Endodermal cell (in vitro differentiated cells): ENCODE measurements at regions not wholly inside any gene's neighbourhood (a gene's known extent, or its start where the extent isn't known, plus 50 kb on each side); places are given as distances from the start of the nearest gene placed in this dataset.

ENCODE experiments used
- DNase-seq: peaks from one replicate; pipeline ENCODE4 v3.0.0-alpha.2; 2017
- H3K27ac ChIP-seq: 2 replicates; pipeline ENCODE4 v1.5.1; 2013; ENCODE audit warnings: mild to moderate bottlenecking, low read depth, low read length, moderate library complexity
- H3K27me3 ChIP-seq: 2 replicates; pipeline ENCODE4 v1.6.1; 2013; ENCODE audit warnings: mild to moderate bottlenecking, low read length, moderate library complexity; ENCODE audit not compliant: insufficient read depth, control insufficient read depth, poor library complexity, severe bottlenecking
- H3K36me3 ChIP-seq: 2 replicates; pipeline ENCODE4 v1.7.0; 2013; ENCODE audit warnings: mild to moderate bottlenecking, low read length, moderate library complexity; ENCODE audit not compliant: control insufficient read depth, insufficient read depth
- H3K4me1 ChIP-seq: one replicate; pipeline ENCODE4 v1.7.0; 2013; ENCODE audit warnings: low read length; ENCODE audit not compliant: control insufficient read depth, insufficient read depth
- H3K4me3 ChIP-seq: 2 replicates; pipeline ENCODE4 v1.5.1; 2013; ENCODE audit warnings: mild to moderate bottlenecking, low read length, moderate library complexity
- H3K9ac ChIP-seq: 2 replicates; pipeline ENCODE4 v1.6.1; 2013; ENCODE audit warnings: mild to moderate bottlenecking, low read length, moderate library complexity; ENCODE audit not compliant: poor library complexity, severe bottlenecking; ENCODE audit errors: extremely low read depth
- H3K9me3 ChIP-seq: 2 replicates; pipeline ENCODE4 v1.6.1; 2013; ENCODE audit warnings: mild to moderate bottlenecking, low read length, moderate library complexity; ENCODE audit not compliant: control insufficient read depth
- H3K27ac Mint-ChIP-seq: 2 replicates; pipeline ENCODE4 v1.8.0; 2020; ENCODE audit warnings: mixed read lengths
- H3K27me3 Mint-ChIP-seq: 2 replicates; pipeline ENCODE4 v1.8.0; 2021; ENCODE audit warnings: mild to moderate bottlenecking, mixed read lengths; ENCODE audit not compliant: insufficient read depth
- H3K36me3 Mint-ChIP-seq: 2 replicates; pipeline ENCODE4 v1.8.0; 2020; ENCODE audit warnings: low read depth, mixed read lengths
- H3K4me1 Mint-ChIP-seq: 2 replicates; pipeline ENCODE4 v1.8.0; 2020; ENCODE audit warnings: mixed read lengths
- H3K4me3 Mint-ChIP-seq: 2 replicates; pipeline ENCODE4 v1.8.0; 2020; ENCODE audit warnings: mild to moderate bottlenecking, moderate library complexity, mixed read lengths
- H3K9me3 Mint-ChIP-seq: 2 replicates; pipeline ENCODE4 v1.8.0; 2020; ENCODE audit warnings: mild to moderate bottlenecking, mixed read lengths
- CTCF ChIP-seq: fragments of 200-600 bp; sonication (generic); conservative IDR thresholded peaks from 2 replicates; pipeline ENCODE4 v1.5.0; 2021; ENCODE audit warnings: antibody characterized with exemption, mild to moderate bottlenecking
- WGBS, 2 experiments: methylation state at CpG; one replicate each; pipeline versions ENCODE4 v1.1.5 to v1.1.7; 2013; ENCODE audit warnings: missing lambda C conversion rate in 2 of 2, mixed read lengths in 1 of 2; ENCODE audit not compliant: insufficient coverage in 1 of 2, insufficient read length in 1 of 2; 5-methylcytosine and 5-hydroxymethylcytosine counted together

DNA sequence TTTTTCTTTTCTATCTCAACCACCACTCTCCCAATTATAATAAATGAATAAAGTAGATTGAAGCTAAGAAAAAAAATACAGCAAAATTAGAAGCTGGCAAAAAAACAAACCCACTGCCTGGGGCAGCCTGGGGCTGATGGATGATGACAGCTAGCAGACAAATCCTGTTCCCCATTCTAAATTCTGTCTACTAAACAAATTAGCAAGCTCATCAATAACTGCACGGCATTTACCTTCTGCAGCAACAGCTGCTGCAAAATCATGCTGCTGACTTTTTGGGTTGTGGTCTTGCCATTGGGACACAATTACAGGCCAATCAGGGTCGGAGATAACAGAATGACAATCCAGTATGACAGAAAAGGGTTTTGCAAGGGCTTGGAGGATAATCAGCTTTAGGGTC, 443.6 kb upstream of the SOX5 start:
- no peak overlapping the region for H3K27ac Mint-ChIP-seq
- TF ChIP-seq CTCF: no peak
- H3K36me3 ChIP-seq: no peaks in the 10 kb centered on the region
- no peaks in the 10 kb centered on the region for H3K27me3 Mint-ChIP-seq
- H3K4me3 Mint-ChIP-seq: no peak overlapping the region
- H3K4me1 ChIP-seq: no peaks in the 10 kb centered on the region
- DNase-seq: no peak
- no peak overlapping the region for H3K4me3 ChIP-seq
- H3K27ac ChIP-seq: no peak overlapping the region
- H3K27me3 ChIP-seq: no peaks in the 10 kb centered on the region
- peaks cover 36% of the 10 kb centered on the region for H3K9me3 Mint-ChIP-seq
- WGBS, 2 experiments: 90 to 92% methylated on average over 1 to 2 of the region's 2 CpGs
- H3K9ac ChIP-seq: no peak overlapping the region
- peaks cover 25% of the 10 kb centered on the region for H3K36me3 Mint-ChIP-seq
- peaks cover 8% of the 10 kb centered on the region for H3K4me1 Mint-ChIP-seq
- H3K9me3 ChIP-seq: peaks cover 24% of the 10 kb centered on the region

- peaks cover 26% of the 10 kb centered on the region for H3K36me3 Mint-ChIP-seq
- peak overlapping the region; percentile 12 for H3K4me3 ChIP-seq
- DNase-seq: no peak
- no peaks in the 10 kb centered on the region for H3K27me3 ChIP-seq
- no peaks in the 10 kb centered on the region for H3K4me1 ChIP-seq
- 71 to 86% methylated on average over 1 of the region's 1 CpG for WGBS, 2 experiments
- no peak overlapping the region for H3K27ac ChIP-seq
- peaks cover 36% of the 10 kb centered on the region for H3K9me3 Mint-ChIP-seq
- H3K36me3 ChIP-seq: no peaks in the 10 kb centered on the region
- peaks cover 2% of the 10 kb centered on the region for H3K4me1 Mint-ChIP-seq
- no peak overlapping the region for H3K27ac Mint-ChIP-seq
- H3K27me3 Mint-ChIP-seq: no peaks in the 10 kb centered on the region
- no peak for TF ChIP-seq CTCF
- no peak overlapping the region for H3K4me3 Mint-ChIP-seq
- no peak overlapping the region for H3K9ac ChIP-seq
- peaks cover 25% of the 10 kb centered on the region for H3K9me3 ChIP-seq
Observed at GRCh38 chr12:24389394-24389793, 439.9 kb upstream of the SOX5 start.

GRCh38 chr12:24387381-24387780, 437.9 kb upstream of the SOX5 start:
- H3K4me1 Mint-ChIP-seq: peaks cover 2% of the 10 kb centered on the region
- no peaks in the 10 kb centered on the region for H3K36me3 ChIP-seq
- no peak for TF ChIP-seq CTCF
- H3K27me3 ChIP-seq: no peaks in the 10 kb centered on the region
- H3K9ac ChIP-seq: no peak overlapping the region
- no peaks in the 10 kb centered on the region for H3K27me3 Mint-ChIP-seq
- H3K27ac Mint-ChIP-seq: no peak overlapping the region
- peaks cover 42% of the 10 kb centered on the region for H3K9me3 Mint-ChIP-seq
- H3K36me3 Mint-ChIP-seq: peaks cover 36% of the 10 kb centered on the region
- DNase-seq: no peak
- H3K4me3 ChIP-seq: no peak overlapping the region
- H3K4me1 ChIP-seq: no peaks in the 10 kb centered on the region
- 90 to 93% methylated on average over 2 of the region's 3 CpGs for WGBS, 2 experiments
- no peak overlapping the region for H3K27ac ChIP-seq
- peaks cover 38% of the 10 kb centered on the region for H3K9me3 ChIP-seq
- H3K4me3 Mint-ChIP-seq: no peak overlapping the region
